ENCODE measurements at regions not wholly inside any gene's neighbourhood (a gene's known extent, or its start where the extent isn't known, plus 50 kb on each side); places are given as distances from the start of the nearest gene placed in this dataset.

DNA sequence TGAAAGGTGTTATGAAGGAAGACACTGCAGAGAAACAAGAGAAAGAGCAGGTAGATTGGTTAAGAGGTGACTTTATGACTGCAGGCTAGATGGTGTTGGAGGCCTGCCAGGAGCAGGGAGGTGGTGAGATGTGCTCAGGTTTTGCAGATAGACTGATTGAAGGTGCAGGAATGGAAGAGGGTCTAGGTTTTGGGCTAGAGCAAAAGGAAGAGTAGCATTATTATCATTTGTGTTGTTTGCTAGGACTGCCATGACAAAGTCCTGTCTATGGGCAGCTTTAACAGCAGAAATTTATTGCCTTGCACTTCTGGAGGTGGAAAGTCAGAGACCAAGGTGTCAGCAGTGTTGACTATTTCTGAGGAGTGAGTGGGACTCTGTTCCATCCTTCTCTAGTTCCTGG lies 172.9 kb upstream of the SOX11 start:
- TF ChIP-seq, protein P1, sequence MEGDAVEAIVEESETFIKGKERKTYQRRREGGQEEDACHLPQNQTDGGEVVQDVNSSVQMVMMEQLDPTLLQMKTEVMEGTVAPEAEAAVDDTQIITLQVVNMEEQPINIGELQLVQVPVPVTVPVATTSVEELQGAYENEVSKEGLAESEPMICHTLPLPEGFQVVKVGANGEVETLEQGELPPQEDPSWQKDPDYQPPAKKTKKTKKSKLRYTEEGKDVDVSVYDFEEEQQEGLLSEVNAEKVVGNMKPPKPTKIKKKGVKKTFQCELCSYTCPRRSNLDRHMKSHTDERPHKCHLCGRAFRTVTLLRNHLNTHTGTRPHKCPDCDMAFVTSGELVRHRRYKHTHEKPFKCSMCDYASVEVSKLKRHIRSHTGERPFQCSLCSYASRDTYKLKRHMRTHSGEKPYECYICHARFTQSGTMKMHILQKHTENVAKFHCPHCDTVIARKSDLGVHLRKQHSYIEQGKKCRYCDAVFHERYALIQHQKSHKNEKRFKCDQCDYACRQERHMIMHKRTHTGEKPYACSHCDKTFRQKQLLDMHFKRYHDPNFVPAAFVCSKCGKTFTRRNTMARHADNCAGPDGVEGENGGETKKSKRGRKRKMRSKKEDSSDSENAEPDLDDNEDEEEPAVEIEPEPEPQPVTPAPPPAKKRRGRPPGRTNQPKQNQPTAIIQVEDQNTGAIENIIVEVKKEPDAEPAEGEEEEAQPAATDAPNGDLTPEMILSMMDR (IDR thresholded peaks at IDR 0.05) = no peak
- TF ChIP-seq MYC (IDR thresholded peaks at IDR 0.05; ENCODE audit: borderline replicate concordance, low read length) = no peak
- TF ChIP-seq, protein P2, sequence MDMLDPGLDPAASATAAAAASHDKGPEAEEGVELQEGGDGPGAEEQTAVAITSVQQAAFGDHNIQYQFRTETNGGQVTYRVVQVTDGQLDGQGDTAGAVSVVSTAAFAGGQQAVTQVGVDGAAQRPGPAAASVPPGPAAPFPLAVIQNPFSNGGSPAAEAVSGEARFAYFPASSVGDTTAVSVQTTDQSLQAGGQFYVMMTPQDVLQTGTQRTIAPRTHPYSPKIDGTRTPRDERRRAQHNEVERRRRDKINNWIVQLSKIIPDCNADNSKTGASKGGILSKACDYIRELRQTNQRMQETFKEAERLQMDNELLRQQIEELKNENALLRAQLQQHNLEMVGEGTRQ (IDR thresholded peaks at IDR 0.05) = no peak
